Esophagus squamous epithelium (tissue), 4 donors: ENCODE measurements at regions not wholly inside any gene's neighbourhood (a gene's known extent, or its start where the extent isn't known, plus 50 kb on each side); places are given as distances from the start of the nearest gene placed in this dataset.

Experiments
- CTCF ChIP-seq, 6 experiments: fragments of 450-650 bp in 4 of 6; fragments of 200-600 bp in 2 of 6; sonication (generic) in 2 of 6; IDR thresholded peaks; one replicate each; pipeline ENCODE4 v1.5.1; 2016 to 2019; ENCODE audit warnings: antibody characterized with exemption in 6 of 6, mild to moderate bottlenecking in 4 of 6, moderate library complexity in 4 of 6
- POLR2A ChIP-seq, 4 donors: fragments of 450-650 bp; IDR thresholded peaks; one replicate each; pipeline ENCODE4 v1.6.1; 2017; ENCODE audit warnings: antibody characterized with exemption in 4 of 4, mild to moderate bottlenecking in 4 of 4, moderate library complexity in 3 of 4

- TF ChIP-seq CTCF (IDR thresholded peaks at IDR 0.05), result no peak
- no peak for TF ChIP-seq POLR2A (IDR thresholded peaks at IDR 0.05)
Measured at GRCh38 chr5:96147866-96148265, 186.2 kb upstream of the ELL2 start.
